Loucy (cell line): ENCODE measurements at regions not wholly inside any gene's neighbourhood (a gene's known extent, or its start where the extent isn't known, plus 50 kb on each side); places are given as distances from the start of the nearest gene placed in this dataset.

Experiments
- H2AFZ ChIP-seq: fragments of 200-600 bp; sonication (generic); 2 replicates; pipeline ENCODE4 v1.6.0; 2016; ENCODE audit warnings: antibody characterized with exemption, mild to moderate bottlenecking, low read length, moderate library complexity
- H3F3A ChIP-seq: fragments of 200-600 bp; 2 replicates; pipeline ENCODE4 v1.6.0; 2016; ENCODE audit warnings: antibody characterized with exemption, low read depth, mild to moderate bottlenecking
- H3K27me3 ChIP-seq: fragments of 200-600 bp; sonication (generic); 2 replicates; pipeline ENCODE4 v1.6.1; 2014; ENCODE audit warnings: low read length, mild to moderate bottlenecking; ENCODE audit not compliant: insufficient read depth, poor library complexity, severe bottlenecking
- H3K36me3 ChIP-seq: fragments of 200-600 bp; sonication (generic); 2 replicates; pipeline ENCODE4 v1.6.1; 2016; ENCODE audit warnings: low read length; ENCODE audit not compliant: insufficient read depth
- H3K4me1 ChIP-seq: fragments of 200-600 bp; sonication (generic); 2 replicates; pipeline ENCODE4 v1.5.1; 2014; ENCODE audit warnings: low read length, mild to moderate bottlenecking; ENCODE audit not compliant: insufficient read depth, poor library complexity, severe bottlenecking
- H3K4me2 ChIP-seq: fragments of 200-600 bp; sonication (generic); 2 replicates; pipeline ENCODE4 v1.6.0; 2014; ENCODE audit warnings: antibody characterized with exemption, low read length, low read depth, mild to moderate bottlenecking; ENCODE audit not compliant: poor library complexity, severe bottlenecking
- H3K4me3 ChIP-seq: fragments of 200-600 bp; sonication (generic); 2 replicates; pipeline ENCODE4 v1.5.1; 2014; ENCODE audit warnings: low read length, mild to moderate bottlenecking, mixed read lengths; ENCODE audit not compliant: poor library complexity, severe bottlenecking
- H3K79me2 ChIP-seq: fragments of 200-600 bp; sonication (generic); 2 replicates; pipeline ENCODE4 v1.6.1; 2014; ENCODE audit warnings: low read length; ENCODE audit not compliant: insufficient read depth
- H3K9ac ChIP-seq: fragments of 200-600 bp; sonication (generic); 2 replicates; pipeline ENCODE4 v1.6.0; 2014; ENCODE audit warnings: mild to moderate bottlenecking, low read depth, low read length, moderate library complexity; ENCODE audit not compliant: poor library complexity, severe bottlenecking
- H3K9me2 ChIP-seq: fragments of 200-600 bp; sonication (generic); replicated peaks from 2 replicates; pipeline ENCODE4 v1.6.1; 2016; ENCODE audit warnings: low read depth, low read length, mixed read lengths
- H3K9me3 ChIP-seq: fragments of 200-600 bp; sonication (generic); 2 replicates; pipeline ENCODE4 v1.6.1; 2014; ENCODE audit warnings: mild to moderate bottlenecking, antibody characterized with exemption, low read length, low read depth; ENCODE audit not compliant: insufficient read depth
- H4K20me1 ChIP-seq: fragments of 200-600 bp; sonication (generic); 2 replicates; pipeline ENCODE4 v1.6.0; 2014; ENCODE audit warnings: antibody characterized with exemption, low read length, mild to moderate bottlenecking; ENCODE audit not compliant: insufficient read depth, poor library complexity, severe bottlenecking
- EZH2phosphoT487 ChIP-seq: fragments of 200-600 bp; IDR thresholded peaks from 2 replicates; pipeline ENCODE4 v1.6.1; 2018; ENCODE audit warnings: antibody characterized with exemption, mild to moderate bottlenecking, moderate library complexity, borderline replicate concordance
- TF ChIP-seq, protein P1 (sequence below): fragments of 200-600 bp; sonication (generic); conservative IDR thresholded peaks from 2 replicates; pipeline ENCODE4 v1.5.1; 2014; ENCODE audit warnings: mild to moderate bottlenecking, antibody characterized with exemption, low read length

DNA sequence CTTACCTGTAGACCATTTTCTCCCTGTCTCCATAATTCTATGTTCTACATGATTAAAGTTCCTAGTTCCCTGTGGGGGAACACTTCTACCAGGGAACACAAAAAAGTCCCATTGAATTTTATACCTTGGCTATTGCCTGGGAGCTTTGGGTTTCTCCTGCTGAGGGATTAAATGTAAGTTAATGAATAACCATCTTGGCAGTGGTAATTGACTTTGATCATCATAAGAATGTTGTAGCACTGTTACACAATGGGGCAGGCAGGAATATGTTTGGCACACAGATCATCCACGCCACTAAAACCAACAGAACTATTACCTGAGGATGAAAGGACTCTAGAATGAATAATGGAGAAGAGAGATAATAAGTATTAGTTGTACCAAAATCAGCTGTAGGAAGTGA, 1106.2 kb upstream of the GJE1 start:
- no peak overlapping the region for H3K9ac ChIP-seq
- H3F3A ChIP-seq = no peaks in the 10 kb centered on the region
- TF ChIP-seq, protein P1, sequence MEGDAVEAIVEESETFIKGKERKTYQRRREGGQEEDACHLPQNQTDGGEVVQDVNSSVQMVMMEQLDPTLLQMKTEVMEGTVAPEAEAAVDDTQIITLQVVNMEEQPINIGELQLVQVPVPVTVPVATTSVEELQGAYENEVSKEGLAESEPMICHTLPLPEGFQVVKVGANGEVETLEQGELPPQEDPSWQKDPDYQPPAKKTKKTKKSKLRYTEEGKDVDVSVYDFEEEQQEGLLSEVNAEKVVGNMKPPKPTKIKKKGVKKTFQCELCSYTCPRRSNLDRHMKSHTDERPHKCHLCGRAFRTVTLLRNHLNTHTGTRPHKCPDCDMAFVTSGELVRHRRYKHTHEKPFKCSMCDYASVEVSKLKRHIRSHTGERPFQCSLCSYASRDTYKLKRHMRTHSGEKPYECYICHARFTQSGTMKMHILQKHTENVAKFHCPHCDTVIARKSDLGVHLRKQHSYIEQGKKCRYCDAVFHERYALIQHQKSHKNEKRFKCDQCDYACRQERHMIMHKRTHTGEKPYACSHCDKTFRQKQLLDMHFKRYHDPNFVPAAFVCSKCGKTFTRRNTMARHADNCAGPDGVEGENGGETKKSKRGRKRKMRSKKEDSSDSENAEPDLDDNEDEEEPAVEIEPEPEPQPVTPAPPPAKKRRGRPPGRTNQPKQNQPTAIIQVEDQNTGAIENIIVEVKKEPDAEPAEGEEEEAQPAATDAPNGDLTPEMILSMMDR = no peak
- no peak for TF ChIP-seq EZH2phosphoT487
- no peaks in the 10 kb centered on the region for H3K27me3 ChIP-seq
- H3K9me3 ChIP-seq = no peaks in the 10 kb centered on the region
- no peak overlapping the region for H2AFZ ChIP-seq
- H3K36me3 ChIP-seq = no peaks in the 10 kb centered on the region
- H3K4me3 ChIP-seq = no peak overlapping the region
- H3K79me2 ChIP-seq = no peaks in the 10 kb centered on the region
- H4K20me1 ChIP-seq = no peaks in the 10 kb centered on the region
- H3K9me2 ChIP-seq = no peaks in the 10 kb centered on the region
- no peaks in the 10 kb centered on the region for H3K4me1 ChIP-seq
- H3K4me2 ChIP-seq = no peak overlapping the region

DNA sequence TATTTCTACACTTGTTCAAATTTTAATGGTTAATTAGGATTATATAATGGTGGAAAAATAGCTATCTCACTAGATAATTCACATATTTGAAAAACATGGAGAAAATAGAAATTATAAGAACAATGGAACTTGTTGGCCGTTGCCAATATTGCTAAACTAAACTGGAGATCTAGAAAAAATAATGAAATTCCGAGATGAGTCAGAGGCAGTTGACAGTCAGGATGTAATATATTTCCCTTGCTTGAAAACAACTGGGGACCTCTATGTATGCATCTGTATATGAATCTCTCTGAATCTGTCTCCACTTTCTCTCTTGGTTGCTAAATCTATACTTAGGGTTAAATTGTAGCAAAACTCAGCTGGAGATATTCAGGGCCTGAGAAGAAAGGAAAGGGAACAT, 1108.2 kb upstream of the GJE1 start:
- TF ChIP-seq, protein P1 = no peak
- no peak for TF ChIP-seq EZH2phosphoT487
- H3K79me2 ChIP-seq = no peaks in the 10 kb centered on the region
- no peaks in the 10 kb centered on the region for H4K20me1 ChIP-seq
- H3K27me3 ChIP-seq = no peaks in the 10 kb centered on the region
- no peaks in the 10 kb centered on the region for H3K9me3 ChIP-seq
- no peak overlapping the region for H3K4me3 ChIP-seq
- no peaks in the 10 kb centered on the region for H3K9me2 ChIP-seq
- H3K9ac ChIP-seq = no peak overlapping the region
- no peak overlapping the region for H2AFZ ChIP-seq
- no peak overlapping the region for H3K4me2 ChIP-seq
- no peaks in the 10 kb centered on the region for H3K36me3 ChIP-seq
- H3K4me1 ChIP-seq = no peaks in the 10 kb centered on the region
- no peaks in the 10 kb centered on the region for H3F3A ChIP-seq

DNA sequence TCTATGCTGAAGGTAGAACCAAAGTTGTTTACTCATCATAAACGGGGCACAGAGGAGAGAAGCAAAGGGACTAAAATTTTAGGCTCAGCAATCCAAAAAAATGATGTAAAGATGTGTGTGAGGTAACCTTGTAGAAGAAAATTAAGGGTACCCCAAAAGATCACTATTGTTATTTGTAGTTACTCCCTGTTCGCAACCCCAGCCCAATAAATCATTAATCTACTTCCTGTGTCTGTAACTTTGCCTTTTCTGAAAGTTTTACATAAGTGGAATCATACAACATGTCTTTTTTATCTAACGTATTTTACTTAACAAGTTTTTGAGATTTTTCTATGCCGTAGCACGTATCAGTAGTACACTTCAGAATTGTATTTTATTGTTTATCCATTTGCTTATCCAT, 1114.8 kb upstream of the GJE1 start:
- H3K9me2 ChIP-seq = no peaks in the 10 kb centered on the region
- H3K9me3 ChIP-seq = no peaks in the 10 kb centered on the region
- H3K36me3 ChIP-seq = no peaks in the 10 kb centered on the region
- H3K27me3 ChIP-seq = no peaks in the 10 kb centered on the region
- TF ChIP-seq EZH2phosphoT487 = no peak
- TF ChIP-seq, protein P1 = no peak
- H3K79me2 ChIP-seq = no peaks in the 10 kb centered on the region
- H3F3A ChIP-seq = no peaks in the 10 kb centered on the region
- no peak overlapping the region for H2AFZ ChIP-seq
- H4K20me1 ChIP-seq = no peaks in the 10 kb centered on the region
- no peak overlapping the region for H3K9ac ChIP-seq
- no peak overlapping the region for H3K4me2 ChIP-seq
- H3K4me1 ChIP-seq = no peaks in the 10 kb centered on the region
- no peak overlapping the region for H3K4me3 ChIP-seq
